PC-9 (cell line): ENCODE measurements at regions not wholly inside any gene's neighbourhood (a gene's known extent, or its start where the extent isn't known, plus 50 kb on each side); places are given as distances from the start of the nearest gene placed in this dataset.

Experiments used
- EZH2 ChIP-seq: fragments of 200-600 bp; sonication (generic); IDR thresholded peaks from 2 replicates; pipeline ENCODE4 v1.8.0; 2017; ENCODE audit warnings: antibody characterized with exemption, low read depth
- TF ChIP-seq, protein P1 (sequence below): fragments of 200-600 bp; sonication (generic); conservative IDR thresholded peaks from 2 replicates; pipeline ENCODE4 v1.6.1; 2017; ENCODE audit warnings: mixed run types, antibody characterized with exemption, mild to moderate bottlenecking, moderate library complexity

- no peak for TF ChIP-seq EZH2
- TF ChIP-seq, protein P1, sequence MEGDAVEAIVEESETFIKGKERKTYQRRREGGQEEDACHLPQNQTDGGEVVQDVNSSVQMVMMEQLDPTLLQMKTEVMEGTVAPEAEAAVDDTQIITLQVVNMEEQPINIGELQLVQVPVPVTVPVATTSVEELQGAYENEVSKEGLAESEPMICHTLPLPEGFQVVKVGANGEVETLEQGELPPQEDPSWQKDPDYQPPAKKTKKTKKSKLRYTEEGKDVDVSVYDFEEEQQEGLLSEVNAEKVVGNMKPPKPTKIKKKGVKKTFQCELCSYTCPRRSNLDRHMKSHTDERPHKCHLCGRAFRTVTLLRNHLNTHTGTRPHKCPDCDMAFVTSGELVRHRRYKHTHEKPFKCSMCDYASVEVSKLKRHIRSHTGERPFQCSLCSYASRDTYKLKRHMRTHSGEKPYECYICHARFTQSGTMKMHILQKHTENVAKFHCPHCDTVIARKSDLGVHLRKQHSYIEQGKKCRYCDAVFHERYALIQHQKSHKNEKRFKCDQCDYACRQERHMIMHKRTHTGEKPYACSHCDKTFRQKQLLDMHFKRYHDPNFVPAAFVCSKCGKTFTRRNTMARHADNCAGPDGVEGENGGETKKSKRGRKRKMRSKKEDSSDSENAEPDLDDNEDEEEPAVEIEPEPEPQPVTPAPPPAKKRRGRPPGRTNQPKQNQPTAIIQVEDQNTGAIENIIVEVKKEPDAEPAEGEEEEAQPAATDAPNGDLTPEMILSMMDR = no peak
These were observed 1485.7 kb downstream of the BRD1 start for GRCh38 chr22:48342016-48342415.
